ENCODE measurements at regions not wholly inside any gene's neighbourhood (a gene's known extent, or its start where the extent isn't known, plus 50 kb on each side); places are given as distances from the start of the nearest gene placed in this dataset.
A peak's percentile ranks its signal among the peaks of the same experiment; 100 is the strongest.

- no peak overlapping the region for H2BK15ac ChIP-seq (ENCODE audit: low read depth, low read length)
- H3K79me1 ChIP-seq (ENCODE audit: insufficient read depth, low read depth, low read length, poor library complexity, severe bottlenecking), result no peaks in the 10 kb centered on the region
- no peaks in the 10 kb centered on the region for H3K27me3 ChIP-seq (ENCODE audit: insufficient read depth, low read length)
- H3K79me2 ChIP-seq (ENCODE audit: insufficient read depth, low read length), result no peaks in the 10 kb centered on the region
- H3K4ac ChIP-seq (ENCODE audit: low read depth, low read length), result no peak overlapping the region
- H4K5ac ChIP-seq (ENCODE audit: insufficient read length, low read depth, low read length), result no peak overlapping the region
- no peaks in the 10 kb centered on the region for H3K9me3 ChIP-seq (ENCODE audit: control insufficient read depth, low read depth, low read length)
- H4K91ac ChIP-seq (ENCODE audit: insufficient read length, low read depth, low read length), result no peak overlapping the region
- no peak overlapping the region for H3K27ac ChIP-seq (ENCODE audit: insufficient read length, low read depth, low read length)
- TF ChIP-seq, protein P1, sequence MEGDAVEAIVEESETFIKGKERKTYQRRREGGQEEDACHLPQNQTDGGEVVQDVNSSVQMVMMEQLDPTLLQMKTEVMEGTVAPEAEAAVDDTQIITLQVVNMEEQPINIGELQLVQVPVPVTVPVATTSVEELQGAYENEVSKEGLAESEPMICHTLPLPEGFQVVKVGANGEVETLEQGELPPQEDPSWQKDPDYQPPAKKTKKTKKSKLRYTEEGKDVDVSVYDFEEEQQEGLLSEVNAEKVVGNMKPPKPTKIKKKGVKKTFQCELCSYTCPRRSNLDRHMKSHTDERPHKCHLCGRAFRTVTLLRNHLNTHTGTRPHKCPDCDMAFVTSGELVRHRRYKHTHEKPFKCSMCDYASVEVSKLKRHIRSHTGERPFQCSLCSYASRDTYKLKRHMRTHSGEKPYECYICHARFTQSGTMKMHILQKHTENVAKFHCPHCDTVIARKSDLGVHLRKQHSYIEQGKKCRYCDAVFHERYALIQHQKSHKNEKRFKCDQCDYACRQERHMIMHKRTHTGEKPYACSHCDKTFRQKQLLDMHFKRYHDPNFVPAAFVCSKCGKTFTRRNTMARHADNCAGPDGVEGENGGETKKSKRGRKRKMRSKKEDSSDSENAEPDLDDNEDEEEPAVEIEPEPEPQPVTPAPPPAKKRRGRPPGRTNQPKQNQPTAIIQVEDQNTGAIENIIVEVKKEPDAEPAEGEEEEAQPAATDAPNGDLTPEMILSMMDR (conservative IDR thresholded peaks at IDR 0.05), result no peak
- no CpG with 5 or more reads among the region's 2 CpGs for WGBS (ENCODE audit: extremely low coverage, insufficient read length, low lambda C conversion rate)
- H3K4me2 ChIP-seq (ENCODE audit: insufficient read depth, insufficient read length, low read length), result no peak overlapping the region
- no peak overlapping the region for H3K9ac ChIP-seq (ENCODE audit: extremely low read depth, insufficient read length, low read length)
- H3K18ac ChIP-seq (ENCODE audit: insufficient read length, low read depth, low read length), result no peak overlapping the region
- H3K27me3 Mint-ChIP-seq (ENCODE audit: low read depth), result no peaks in the 10 kb centered on the region
- DNase-seq, result no peak
- H2AK5ac ChIP-seq (ENCODE audit: insufficient read length, low read length), result no peak overlapping the region
- no peak overlapping the region for H3K4me3 Mint-ChIP-seq
- no peak overlapping the region for H3T11ph ChIP-seq (ENCODE audit: low read length)
- H4K8ac ChIP-seq (replicated peaks; ENCODE audit: insufficient read length, low read depth, low read length), result no peak overlapping the region
- no peaks in the 10 kb centered on the region for H3K4me1 ChIP-seq (ENCODE audit: insufficient read depth, low read length)
- H2AFZ ChIP-seq (ENCODE audit: low read length), result no peak overlapping the region
- H4K20me1 ChIP-seq (ENCODE audit: control insufficient read depth, insufficient read depth, insufficient read length), result no peaks in the 10 kb centered on the region
- H2BK5ac ChIP-seq (ENCODE audit: insufficient read length, low read length), result no peak overlapping the region
- no peaks in the 10 kb centered on the region for H3K23me2 ChIP-seq (ENCODE audit: insufficient read length, low read depth, low read length, poor library complexity, severe bottlenecking)
- peaks cover 0 to 4% of the 10 kb centered on the region in 2 experiments; a peak in 1 of 4 replicates for H3K4me1 Mint-ChIP-seq
- H3K27ac Mint-ChIP-seq, result 0 out of 7 replicates have a peak overlapping the region, but pooled peaks of 1 of the 3 experiments have one; percentile 63
- no peak overlapping the region for H2BK20ac ChIP-seq (ENCODE audit: low read depth, low read length, poor library complexity, severe bottlenecking)
- no peak overlapping the region for H2BK120ac ChIP-seq (ENCODE audit: low read depth, low read length, poor library complexity, severe bottlenecking)
- no peak overlapping the region for H2BK12ac ChIP-seq (ENCODE audit: insufficient read length, low read depth, low read length)
- no peak overlapping the region for H3K14ac ChIP-seq (ENCODE audit: insufficient read depth, low read length)
- H3K23ac ChIP-seq (ENCODE audit: insufficient read length, low read depth, low read length), result no peak overlapping the region
- H3K56ac ChIP-seq (ENCODE audit: insufficient read length, low read depth, low read length), result no peak overlapping the region
- H3K36me3 Mint-ChIP-seq (ENCODE audit: insufficient read depth in 1 of 3, low read depth in 3 of 3), result no peaks in the 10 kb centered on the region
- H3K9me3 Mint-ChIP-seq, result no peaks in the 10 kb centered on the region
These were observed 942.8 kb downstream of the PCDH7 start for GRCh38 chr4:31662951-31663350.

Measured in H9 (cell line).